ENCODE measurements at regions not wholly inside any gene's neighbourhood (a gene's known extent, or its start where the extent isn't known, plus 50 kb on each side); places are given as distances from the start of the nearest gene placed in this dataset.
"Not testable (repeated sequence)": the region's sequence is repeated elsewhere in the genome, so short reads cannot be mapped to it uniquely, and the experiment has no call there.

- no peak for DNase-seq
These were observed 393.1 kb downstream of the TNS3 start for GRCh38 chr7:47188653-47189315.

DNA sequence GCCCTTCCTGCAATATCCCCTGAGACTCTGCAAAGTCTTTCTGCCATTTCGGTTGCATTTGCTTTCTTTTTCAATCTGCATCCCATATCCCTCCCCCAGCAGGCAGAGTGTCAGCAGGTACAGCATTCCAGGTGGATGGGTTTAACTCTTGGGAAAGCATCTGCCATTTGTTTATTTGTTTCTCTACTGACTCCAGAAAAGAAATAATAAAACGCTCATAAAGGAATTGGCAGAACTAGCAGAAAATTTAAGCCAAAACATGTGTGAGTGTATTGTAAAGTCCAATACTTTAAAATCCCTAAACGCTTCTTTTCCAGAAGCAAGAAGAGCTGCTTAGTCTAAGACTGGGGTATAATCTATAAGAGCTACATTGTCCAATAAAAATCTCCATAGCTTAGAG, 393.8 kb downstream of the TNS3 start:
- DNase-seq = no peak

- peak in 1 of 2 donors; percentile 35 for DNase-seq
These were observed 395.6 kb downstream of the TNS3 start for GRCh38 chr7:47186316-47186715.

DNA sequence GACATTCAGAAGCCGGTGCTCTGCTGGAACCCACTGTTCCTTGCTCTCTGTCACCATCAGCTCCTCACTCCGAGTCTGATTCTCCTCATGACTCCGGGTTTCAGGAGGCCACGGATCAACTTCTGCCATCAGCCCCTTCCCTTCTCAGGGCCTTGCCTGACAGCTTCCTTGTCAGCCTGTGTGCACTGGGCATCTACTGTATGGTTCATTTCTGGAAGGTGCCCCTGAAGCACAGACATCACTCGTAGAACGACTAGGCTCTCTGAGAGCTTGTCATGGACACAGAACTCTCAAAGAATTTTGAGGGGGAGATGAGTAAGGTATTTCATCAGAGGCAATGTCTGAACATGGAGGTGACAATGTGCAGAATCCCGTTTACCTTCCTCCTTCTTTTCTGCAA, 396.1 kb downstream of the TNS3 start:
- DNase-seq = no peak

- DNase-seq = no peak
These were observed 396.7 kb downstream of the TNS3 start for GRCh38 chr7:47185170-47185569.

- DNase-seq = no peak
These were observed 397.9 kb downstream of the TNS3 start for GRCh38 chr7:47183862-47184590.

DNA sequence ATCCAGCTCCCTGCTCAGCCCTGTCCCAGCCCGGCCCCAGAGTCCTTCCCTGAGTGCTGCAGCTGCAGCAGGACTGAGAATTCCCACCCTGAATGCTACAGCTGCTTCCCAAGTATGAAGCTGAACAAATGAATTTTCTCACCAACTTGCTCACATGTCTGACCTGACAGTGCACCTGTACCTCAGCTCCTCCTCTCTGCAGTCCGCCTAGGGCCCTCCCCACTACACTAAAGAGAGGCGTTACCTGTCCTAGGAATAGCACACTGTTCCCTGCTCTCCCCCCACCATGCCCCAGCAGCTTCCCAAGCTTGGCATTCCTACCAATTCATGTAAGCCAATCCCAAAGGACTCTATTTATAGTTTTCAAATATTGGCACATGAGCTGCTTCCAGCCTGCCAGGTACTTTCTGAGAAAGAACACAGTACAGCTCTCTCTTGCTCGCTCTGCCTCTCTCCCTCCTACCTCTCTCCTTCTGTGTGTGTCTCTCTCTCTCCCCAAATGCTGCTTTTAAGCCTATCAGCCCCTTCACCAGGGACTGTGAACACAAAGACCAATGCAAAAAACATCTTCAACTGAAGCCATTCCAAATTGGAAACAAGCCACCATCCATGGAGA, 400.1 kb downstream of the TNS3 start:
- no peak for DNase-seq

GRCh38 chr7:47180516-47180826, 401.4 kb downstream of the TNS3 start:
- DNase-seq = no peak

DNA sequence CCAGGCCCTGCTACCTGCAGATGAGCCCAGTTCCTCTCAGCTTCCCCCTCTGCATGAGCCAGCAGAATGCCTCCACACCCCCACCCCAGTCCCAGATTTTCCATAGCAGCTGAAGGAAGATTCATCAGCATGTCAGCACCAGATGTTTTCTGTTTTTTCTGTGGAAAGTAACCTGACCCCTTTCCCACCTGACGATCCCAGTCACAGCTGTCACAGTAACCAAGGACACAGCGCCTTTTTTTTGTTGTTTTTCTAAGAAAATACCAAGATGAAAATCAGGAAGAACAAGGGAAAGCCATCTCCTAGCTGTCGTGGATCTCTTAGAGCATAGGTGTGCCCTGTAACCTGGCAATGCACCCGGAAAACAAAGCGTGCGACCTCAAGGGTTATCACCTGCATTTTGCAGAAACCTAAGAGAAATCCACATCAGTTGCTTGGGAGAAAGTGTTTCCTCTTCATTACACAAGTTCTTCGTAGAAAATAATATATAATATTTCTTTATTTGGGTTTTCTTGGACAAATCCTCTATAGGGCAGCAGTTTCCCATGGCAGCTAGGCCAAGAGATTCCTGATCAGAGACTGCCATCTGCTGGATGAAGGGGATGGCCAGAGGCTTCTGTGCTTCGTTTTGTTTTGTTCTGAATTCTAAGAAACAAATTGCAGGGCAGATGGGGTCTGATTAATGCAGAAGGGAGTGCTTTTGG, 401.9 kb downstream of the TNS3 start:
- peak in 1 of 2 donors; percentile 13 for DNase-seq

- DNase-seq = not testable (repeated sequence)
These were observed 409.0 kb downstream of the TNS3 start for GRCh38 chr7:47172602-47173539.

- no peak for DNase-seq
These were observed 411.4 kb downstream of the TNS3 start for GRCh38 chr7:47170516-47170915.

GRCh38 chr7:47154791-47155190, 427.1 kb downstream of the TNS3 start:
- DNase-seq = no peak

- DNase-seq = no peak
These were observed 428.3 kb downstream of the TNS3 start for GRCh38 chr7:47153576-47153975.

DNA sequence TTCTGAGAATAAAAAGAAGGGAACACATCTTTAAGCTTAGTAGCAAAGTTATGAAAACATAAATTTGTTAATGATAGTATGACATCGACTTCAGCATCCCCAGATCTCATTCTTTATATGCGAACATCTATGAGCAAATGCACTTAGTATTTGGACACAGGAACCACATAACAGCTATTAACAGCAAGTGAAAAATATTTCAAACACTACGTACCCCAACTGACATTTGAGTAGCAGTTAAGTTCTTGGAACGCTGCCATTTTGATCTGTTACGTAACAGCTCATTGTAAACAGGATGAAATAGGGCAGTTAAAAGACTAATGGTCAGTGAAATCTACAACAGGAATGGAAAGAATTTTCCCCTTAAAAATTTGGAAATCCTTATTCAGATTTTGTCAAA, 428.9 kb downstream of the TNS3 start:
- DNase-seq = no peak

- no peak for DNase-seq
These were observed 429.6 kb downstream of the TNS3 start for GRCh38 chr7:47152307-47152706.

DNA sequence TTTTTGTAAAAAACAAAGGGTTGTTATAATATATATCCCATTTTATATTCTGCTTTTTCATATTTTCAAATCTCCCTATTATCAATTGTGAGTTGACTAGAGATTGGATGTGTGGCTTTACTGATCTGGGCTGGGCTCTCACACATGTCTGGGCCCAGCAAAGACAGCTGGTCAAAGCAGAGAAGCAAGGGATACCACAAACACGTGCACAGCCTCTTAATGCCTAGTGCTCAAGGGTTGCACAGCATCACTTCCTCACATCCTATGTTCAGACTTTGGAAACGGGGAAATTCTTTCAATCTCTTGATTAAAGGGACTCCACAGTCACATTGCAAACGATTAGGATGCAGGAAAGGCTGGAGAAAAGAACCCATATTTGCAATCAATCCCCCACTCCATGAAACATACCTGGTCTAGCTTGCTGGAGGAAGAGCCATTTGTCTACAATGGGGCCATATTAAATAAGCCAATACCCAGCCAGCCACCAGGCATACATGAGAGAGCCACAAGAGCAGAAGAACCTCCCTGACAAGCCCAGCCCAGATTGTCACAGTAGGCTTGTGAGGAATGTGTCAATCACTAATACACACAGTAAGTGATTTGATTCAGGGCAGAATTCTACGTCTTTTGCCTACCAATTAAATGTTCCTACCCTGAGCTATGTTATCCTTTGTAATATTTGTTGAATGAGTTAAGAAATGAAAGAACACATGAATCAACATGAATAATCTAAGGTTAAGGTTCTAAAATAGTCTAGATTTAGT, 431.2 kb downstream of the TNS3 start:
- DNase-seq = no peak

DNA sequence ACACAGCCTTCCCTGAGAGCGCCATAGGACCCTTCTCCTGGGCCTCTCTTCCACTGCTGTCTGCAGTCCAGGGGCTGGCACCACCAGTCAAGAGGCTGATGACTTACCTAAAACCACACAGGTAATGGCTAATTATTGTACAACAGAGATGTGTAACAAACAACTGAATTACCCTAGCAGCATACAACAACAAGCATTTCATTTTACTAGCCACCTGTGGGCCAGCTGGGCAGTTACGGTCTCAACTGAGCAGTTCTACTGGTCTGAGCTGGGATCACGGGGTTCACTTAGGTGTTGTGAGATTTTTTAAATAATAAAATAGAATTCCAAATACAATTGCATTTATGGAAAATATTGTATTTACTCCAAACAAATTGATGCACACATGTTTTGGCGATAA, 431.9 kb downstream of the TNS3 start:
- no peak for DNase-seq

- DNase-seq = no peak
These were observed 432.6 kb downstream of the TNS3 start for GRCh38 chr7:47149208-47149839.

DNA sequence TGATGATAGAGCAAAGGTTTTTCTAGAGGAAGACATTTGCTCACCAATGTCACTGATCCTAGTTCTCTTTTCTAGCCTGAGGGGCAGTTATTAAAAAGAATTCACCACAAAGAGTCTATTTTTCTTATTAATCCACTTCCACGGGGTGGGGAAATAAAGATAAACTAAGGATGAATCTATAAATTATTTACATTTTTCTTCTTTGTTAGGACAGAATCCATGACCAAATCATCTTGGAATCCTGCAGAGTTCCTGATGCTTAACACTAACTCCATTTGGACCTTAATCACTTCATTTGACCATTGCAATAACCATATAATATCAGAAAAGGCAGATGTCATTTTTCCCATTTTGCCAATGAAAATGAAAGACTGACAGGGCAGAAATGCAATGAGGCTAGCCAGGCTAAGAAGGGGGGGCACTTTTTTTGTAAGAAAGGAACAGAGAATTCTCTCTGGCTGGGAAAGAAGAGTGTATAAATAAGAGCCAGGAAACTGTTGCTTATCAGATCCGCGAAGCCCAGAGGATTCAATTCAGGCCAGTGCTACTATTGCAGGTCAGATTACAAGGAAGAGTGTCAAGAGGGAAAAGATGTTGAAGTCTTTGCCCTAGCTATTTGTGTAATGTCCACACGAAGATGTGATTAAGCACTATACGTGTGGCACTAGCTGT, 433.2 kb downstream of the TNS3 start:
- DNase-seq = no peak

GRCh38 chr7:47147213-47147631, 434.7 kb downstream of the TNS3 start:
- no peak for DNase-seq

DNA sequence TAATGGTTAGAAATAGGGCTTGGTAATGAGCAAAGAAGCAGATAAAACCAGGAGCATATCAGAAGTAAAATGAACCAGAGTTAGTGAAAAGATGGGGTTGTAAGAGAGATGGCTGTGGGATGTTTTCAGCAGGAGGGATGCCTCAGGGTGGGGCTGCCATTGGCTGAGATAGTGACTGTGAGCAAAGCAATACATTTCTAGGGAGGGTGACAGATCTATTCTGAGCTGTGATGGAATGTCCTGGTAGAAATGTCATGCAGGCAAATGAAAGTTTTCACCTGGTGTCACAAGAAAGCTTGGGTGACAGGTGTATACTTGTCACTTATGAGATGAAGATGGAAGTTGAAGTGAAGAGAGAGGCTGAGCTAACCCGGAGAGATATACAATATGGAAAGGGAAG, 435.9 kb downstream of the TNS3 start:
- no peak for DNase-seq

Data from CD4-positive, alpha-beta T cell treated with Interleukin-1 beta for 1 hour (primary cell).